Esophagus squamous epithelium (tissue), 4 donors: ENCODE measurements at regions not wholly inside any gene's neighbourhood (a gene's known extent, or its start where the extent isn't known, plus 50 kb on each side); places are given as distances from the start of the nearest gene placed in this dataset.

Experiments used
- CTCF ChIP-seq, 6 experiments: fragments of 450-650 bp in 4 of 6; fragments of 200-600 bp in 2 of 6; sonication (generic) in 2 of 6; IDR thresholded peaks; one replicate each; pipeline ENCODE4 v1.5.1; 2016 to 2019; ENCODE audit warnings: antibody characterized with exemption in 6 of 6, mild to moderate bottlenecking in 4 of 6, moderate library complexity in 4 of 6
- POLR2A ChIP-seq, 4 donors: fragments of 450-650 bp; IDR thresholded peaks; one replicate each; pipeline ENCODE4 v1.6.1; 2017; ENCODE audit warnings: antibody characterized with exemption in 4 of 4, mild to moderate bottlenecking in 4 of 4, moderate library complexity in 3 of 4

GRCh38 chr5:2282034-2282690 is 399.4 kb upstream of the IRX4 start:
- TF ChIP-seq POLR2A (IDR thresholded peaks at IDR 0.05) (no peak), CTCF (IDR thresholded peaks at IDR 0.05) (no peak)
